Spleen (tissue), 11 donors: ENCODE measurements at regions not wholly inside any gene's neighbourhood (a gene's known extent, or its start where the extent isn't known, plus 50 kb on each side); places are given as distances from the start of the nearest gene placed in this dataset.
A peak's percentile ranks its signal among the peaks of the same experiment; 100 is the strongest.

ENCODE experiments used
- DNase-seq: peaks from one replicate; pipeline ENCODE4 v3.0.0-alpha.2; 2020
- H3K27ac ChIP-seq, 8 donors: fragments of 200-600 bp; sonication (generic) in 7 of 8; 1 replicate in 4 of 8; 2 replicates in 4 of 8; pipeline versions ENCODE4 v1.5.0 to v1.8.0; 2016 to 2021; ENCODE audit warnings: inconsistent platforms in 4 of 8, mild to moderate bottlenecking in 4 of 8, moderate library complexity in 1 of 8
- H3K27me3 ChIP-seq, 7 donors: fragments of 200-600 bp; sonication (generic) in 6 of 7; replicated peaks in 1 of 7; 1 replicate in 4 of 7; 2 replicates in 3 of 7; pipeline versions ENCODE4 v1.5.0 to v1.8.0; 2016 to 2021; ENCODE audit warnings: inconsistent platforms in 3 of 7, mild to moderate bottlenecking in 1 of 7
- H3K36me3 ChIP-seq, 6 donors: fragments of 200-600 bp; sonication (generic) in 5 of 6; 1 replicate in 4 of 6; 2 replicates in 2 of 6; pipeline versions ENCODE4 v1.5.0 to v1.8.0; 2016 to 2021; ENCODE audit warnings: inconsistent platforms in 2 of 6
- H3K4me1 ChIP-seq, 6 donors: fragments of 200-600 bp; sonication (generic) in 5 of 6; 1 replicate in 3 of 6; 2 replicates in 3 of 6; pipeline versions ENCODE4 v1.5.0 to v1.8.0; 2016 to 2021; ENCODE audit warnings: inconsistent platforms in 3 of 6
- H3K4me3 ChIP-seq, 8 donors: fragments of 200-600 bp; sonication (generic) in 7 of 8; 1 replicate in 4 of 8; 2 replicates in 4 of 8; pipeline versions ENCODE4 v1.5.0 to v1.8.0; 2016 to 2021; ENCODE audit warnings: inconsistent platforms in 4 of 8, mild to moderate bottlenecking in 4 of 8, moderate library complexity in 2 of 8
- H3K9me3 ChIP-seq, 8 donors: fragments of 200-600 bp; sonication (generic) in 7 of 8; 1 replicate in 4 of 8; 2 replicates in 4 of 8; pipeline versions ENCODE4 v1.5.0 to v1.8.0; 2016 to 2021; ENCODE audit warnings: inconsistent platforms in 4 of 8
- POLR2A ChIP-seq, 3 donors: fragments of 450-650 bp; IDR thresholded peaks; one replicate each; pipeline ENCODE4 v1.5.1; 2017; ENCODE audit warnings: antibody characterized with exemption in 3 of 3, mild to moderate bottlenecking in 1 of 3
- POLR2AphosphoS5 ChIP-seq, 3 donors: sonication (generic); formaldehyde crosslinking; IDR thresholded peaks; one replicate each; pipeline ENCODE4 v1.5.1; 2017; ENCODE audit warnings: antibody characterized with exemption in 3 of 3
- WGBS, 5 donors: extraction: QIAGEN DNeasy Blood & Tissue Kit in 3 of 5; methylation state at CpG; one replicate each; pipeline versions ENCODE4 v1.1.5 to v1.1.7; 2013 to 2018; 5-methylcytosine and 5-hydroxymethylcytosine counted together
- intact Hi-C: fragments of 100-400 bp; cut with DNase I; formaldehyde crosslinking; loops from one replicate; pipeline ENCODE4 v1.15.0; 2023; ENCODE audit warnings: low total_unique reads
- TF ChIP-seq, protein P1 (sequence below), 11 experiments: fragments of 200-600 bp in 7 of 11; fragments of 450-650 bp in 4 of 11; sonication (generic) in 4 of 11; IDR thresholded peaks in 8 of 11; conservative IDR thresholded peaks in 3 of 11; 1 replicate in 7 of 11; 2 replicates in 4 of 11; pipeline versions ENCODE4 v1.4.0 to v1.8.0; 2016 to 2021; ENCODE audit warnings: antibody characterized with exemption in 11 of 11, inconsistent platforms in 4 of 11, mild to moderate bottlenecking in 1 of 11
- donor health status: healthy with polysubstance abuse.
- donor health status: DM: no; HTN: no; CAD: no; lungs with moderate emphysema.
- donor health status: DM: no; HTN: no; CAD: no.
- donor health status: Bipolar disorder and iron deficiency.
- donor health status: healthy.
- donor health status: DM: no; HTN: no; CAD: no.
- donor health status: DM: yes; HTN: yes; CAD: no.

- TF ChIP-seq POLR2AphosphoS5 (IDR thresholded peaks at IDR 0.05) (no peak), POLR2A (IDR thresholded peaks at IDR 0.05) (no peak)
- TF ChIP-seq, protein P1, sequence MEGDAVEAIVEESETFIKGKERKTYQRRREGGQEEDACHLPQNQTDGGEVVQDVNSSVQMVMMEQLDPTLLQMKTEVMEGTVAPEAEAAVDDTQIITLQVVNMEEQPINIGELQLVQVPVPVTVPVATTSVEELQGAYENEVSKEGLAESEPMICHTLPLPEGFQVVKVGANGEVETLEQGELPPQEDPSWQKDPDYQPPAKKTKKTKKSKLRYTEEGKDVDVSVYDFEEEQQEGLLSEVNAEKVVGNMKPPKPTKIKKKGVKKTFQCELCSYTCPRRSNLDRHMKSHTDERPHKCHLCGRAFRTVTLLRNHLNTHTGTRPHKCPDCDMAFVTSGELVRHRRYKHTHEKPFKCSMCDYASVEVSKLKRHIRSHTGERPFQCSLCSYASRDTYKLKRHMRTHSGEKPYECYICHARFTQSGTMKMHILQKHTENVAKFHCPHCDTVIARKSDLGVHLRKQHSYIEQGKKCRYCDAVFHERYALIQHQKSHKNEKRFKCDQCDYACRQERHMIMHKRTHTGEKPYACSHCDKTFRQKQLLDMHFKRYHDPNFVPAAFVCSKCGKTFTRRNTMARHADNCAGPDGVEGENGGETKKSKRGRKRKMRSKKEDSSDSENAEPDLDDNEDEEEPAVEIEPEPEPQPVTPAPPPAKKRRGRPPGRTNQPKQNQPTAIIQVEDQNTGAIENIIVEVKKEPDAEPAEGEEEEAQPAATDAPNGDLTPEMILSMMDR (IDR thresholded peaks at IDR 0.05 in 8 of 11, conservative IDR thresholded peaks at IDR 0.05 in 3 of 11): peak in 1 of 11 experiments; percentile 13
- peaks cover 0 to 30% (median 5%) of the 10 kb centered on the region in 6 donors for H3K4me1 ChIP-seq
- no peaks in the 10 kb centered on the region for H3K36me3 ChIP-seq
- 25 to 49% (median 40%) methylated on average over 11 of the region's 11 CpGs for WGBS, 5 donors
- H3K9me3 ChIP-seq: no peaks in the 10 kb centered on the region
- H3K27me3 ChIP-seq: no peaks in the 10 kb centered on the region
- H3K27ac ChIP-seq: peak overlapping the region in 1 of 8 donors; percentile 18
- H3K4me3 ChIP-seq: no peak overlapping the region
- DNase-seq: no peak
- intact Hi-C loops: no loop called here
Measured at GRCh38 chr6:816510-817084, 123.7 kb upstream of the EXOC2 start.

GRCh38 chr6:815348-815738 is 122.4 kb upstream of the EXOC2 start:
- no peaks in the 10 kb centered on the region for H3K27me3 ChIP-seq
- WGBS, 5 donors: 79 to 91% (median 84%) methylated on average over 3 of the region's 3 CpGs

GRCh38 chr6:814378-815347 is 121.7 kb upstream of the EXOC2 start:
- Histone ChIP-seq H3K9me3 (no peaks in the 10 kb centered on the region), H3K27ac (peak overlapping the region in 6 of 8 donors; percentile 39 to 66 (median 58)), H3K4me1 (peaks cover 0 to 30% (median 5%) of the 10 kb centered on the region in 6 donors), H3K4me3 (no peak overlapping the region), H3K36me3 (no peaks in the 10 kb centered on the region), H3K27me3 (no peaks in the 10 kb centered on the region)
- intact Hi-C loops: no loop called here
- WGBS, 5 donors: 62 to 76% (median 71%) methylated on average over 14 of the region's 14 CpGs
- no peak for DNase-seq
- TF ChIP-seq POLR2A (IDR thresholded peaks at IDR 0.05) (no peak), POLR2AphosphoS5 (IDR thresholded peaks at IDR 0.05) (no peak)
- TF ChIP-seq, protein P1 (IDR thresholded peaks at IDR 0.05 in 8 of 11, conservative IDR thresholded peaks at IDR 0.05 in 3 of 11): no peak

More at GRCh38 chr6:815348-815738, 122.4 kb upstream of the EXOC2 start:
- H3K4me3 ChIP-seq: no peak overlapping the region
- peaks cover 0 to 30% (median 5%) of the 10 kb centered on the region in 6 donors for H3K4me1 ChIP-seq
- no peaks in the 10 kb centered on the region for H3K9me3 ChIP-seq
- no peak for DNase-seq
- H3K27ac ChIP-seq: peak overlapping the region in 4 of 8 donors; percentile 39 to 60 (median 56)
- TF ChIP-seq POLR2A (IDR thresholded peaks at IDR 0.05) (no peak), POLR2AphosphoS5 (IDR thresholded peaks at IDR 0.05) (no peak)
- TF ChIP-seq, protein P1 (IDR thresholded peaks at IDR 0.05 in 8 of 11, conservative IDR thresholded peaks at IDR 0.05 in 3 of 11): no peak
- H3K36me3 ChIP-seq: no peaks in the 10 kb centered on the region
- intact Hi-C loops: no loop called here

DNA sequence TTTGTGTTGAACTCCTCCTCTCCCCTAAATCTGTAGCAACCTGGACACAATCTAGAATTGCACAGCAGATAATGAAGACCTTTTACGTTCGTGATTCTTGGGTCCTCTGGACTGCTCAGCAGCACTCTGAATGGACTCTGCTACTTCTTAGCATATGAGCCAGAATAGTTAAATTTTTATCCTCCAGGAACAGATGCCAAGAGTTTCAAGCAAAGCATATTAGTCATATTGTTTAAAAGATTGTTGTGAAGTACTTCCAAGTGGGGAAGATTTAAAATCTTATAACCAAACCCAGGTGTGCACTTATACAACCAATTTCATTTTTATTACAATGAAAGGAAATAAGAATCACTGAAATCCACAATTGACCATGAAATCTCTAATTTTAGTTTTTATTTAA is 118.9 kb upstream of the EXOC2 start:
- Histone ChIP-seq H3K4me1 (peaks cover 0 to 27% (median 5%) of the 10 kb centered on the region in 6 donors), H3K27ac (no peak overlapping the region), H3K4me3 (no peak overlapping the region), H3K36me3 (no peaks in the 10 kb centered on the region), H3K9me3 (no peaks in the 10 kb centered on the region), H3K27me3 (no peaks in the 10 kb centered on the region)
- intact Hi-C loops: no loop called here
- DNase-seq: no peak
- no peak for TF ChIP-seq POLR2A (IDR thresholded peaks at IDR 0.05)
- 85 to 95% (median 93%) methylated on average over 2 of the region's 2 CpGs for WGBS, 5 donors
